ENCODE measurements at regions not wholly inside any gene's neighbourhood (a gene's known extent, or its start where the extent isn't known, plus 50 kb on each side); places are given as distances from the start of the nearest gene placed in this dataset.

DNA sequence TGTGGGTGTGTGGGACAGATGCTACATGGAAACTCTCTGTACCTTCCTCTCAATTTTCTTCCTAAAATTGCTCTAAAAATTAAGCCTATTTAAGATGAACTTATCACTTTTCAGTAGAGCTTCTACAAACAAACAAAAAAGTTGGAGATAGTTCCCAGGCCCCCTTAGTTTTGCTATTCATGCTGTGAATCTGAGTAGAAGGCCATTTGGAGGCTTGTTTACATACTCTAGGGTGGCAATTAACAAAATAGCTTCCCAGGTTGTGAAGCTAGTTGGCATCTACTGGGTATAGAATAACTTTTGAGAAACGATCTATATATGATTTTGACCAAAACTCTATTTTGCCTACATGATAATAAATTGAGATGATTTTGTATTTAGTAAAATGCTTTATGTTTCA lies 541.4 kb upstream of the B3GALT2 start:
- TF ChIP-seq CREM (IDR thresholded peaks at IDR 0.05; ENCODE audit: low read depth) (no peak), EZH2 (IDR thresholded peaks at IDR 0.05; ENCODE audit: borderline replicate concordance, control insufficient read depth, low read depth, low read length) (no peak), POLR2A (IDR thresholded peaks at IDR 0.05; ENCODE audit: low read depth, low read length) (no peak), RAD21 (IDR thresholded peaks at IDR 0.05; ENCODE audit: insufficient read depth, low read depth, low read length) (no peak), JUNB (IDR thresholded peaks at IDR 0.05) (no peak), MTA3 (IDR thresholded peaks at IDR 0.05; ENCODE audit: borderline replicate concordance, low read length) (no peak)
- TF ChIP-seq, protein P1, sequence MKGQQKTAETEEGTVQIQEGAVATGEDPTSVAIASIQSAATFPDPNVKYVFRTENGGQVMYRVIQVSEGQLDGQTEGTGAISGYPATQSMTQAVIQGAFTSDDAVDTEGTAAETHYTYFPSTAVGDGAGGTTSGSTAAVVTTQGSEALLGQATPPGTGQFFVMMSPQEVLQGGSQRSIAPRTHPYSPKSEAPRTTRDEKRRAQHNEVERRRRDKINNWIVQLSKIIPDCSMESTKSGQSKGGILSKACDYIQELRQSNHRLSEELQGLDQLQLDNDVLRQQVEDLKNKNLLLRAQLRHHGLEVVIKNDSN (IDR thresholded peaks at IDR 0.05; ENCODE audit: borderline replicate concordance, extremely low read length, insufficient read depth, low read depth, low read length): no peak
- TF ChIP-seq, protein P2, sequence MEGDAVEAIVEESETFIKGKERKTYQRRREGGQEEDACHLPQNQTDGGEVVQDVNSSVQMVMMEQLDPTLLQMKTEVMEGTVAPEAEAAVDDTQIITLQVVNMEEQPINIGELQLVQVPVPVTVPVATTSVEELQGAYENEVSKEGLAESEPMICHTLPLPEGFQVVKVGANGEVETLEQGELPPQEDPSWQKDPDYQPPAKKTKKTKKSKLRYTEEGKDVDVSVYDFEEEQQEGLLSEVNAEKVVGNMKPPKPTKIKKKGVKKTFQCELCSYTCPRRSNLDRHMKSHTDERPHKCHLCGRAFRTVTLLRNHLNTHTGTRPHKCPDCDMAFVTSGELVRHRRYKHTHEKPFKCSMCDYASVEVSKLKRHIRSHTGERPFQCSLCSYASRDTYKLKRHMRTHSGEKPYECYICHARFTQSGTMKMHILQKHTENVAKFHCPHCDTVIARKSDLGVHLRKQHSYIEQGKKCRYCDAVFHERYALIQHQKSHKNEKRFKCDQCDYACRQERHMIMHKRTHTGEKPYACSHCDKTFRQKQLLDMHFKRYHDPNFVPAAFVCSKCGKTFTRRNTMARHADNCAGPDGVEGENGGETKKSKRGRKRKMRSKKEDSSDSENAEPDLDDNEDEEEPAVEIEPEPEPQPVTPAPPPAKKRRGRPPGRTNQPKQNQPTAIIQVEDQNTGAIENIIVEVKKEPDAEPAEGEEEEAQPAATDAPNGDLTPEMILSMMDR (IDR thresholded peaks at IDR 0.05 in 2 of 3, conservative IDR thresholded peaks at IDR 0.05 in 1 of 3; ENCODE audit: control insufficient read depth in 2 of 3, extremely low read depth in 1 of 3, insufficient read depth in 1 of 3, low read depth in 3 of 3, low read length in 3 of 3): no peak
